NCI-H2196 (cell line): ENCODE measurements at regions not wholly inside any gene's neighbourhood (a gene's known extent, or its start where the extent isn't known, plus 50 kb on each side); places are given as distances from the start of the nearest gene placed in this dataset.
A peak's percentile ranks its signal among the peaks of the same experiment; 100 is the strongest.

Experiments
- DNase-seq: peaks from one replicate; lab custom pipeline; 2025; ENCODE audit not compliant: unreplicated experiment; lab: John Stamatoyannopoulos, UW

GRCh38 chr3:193780397-193780796 lies 187.4 kb downstream of the OPA1 start:
- no peak for DNase-seq

GRCh38 chr3:193780810-193781478 lies 187.9 kb downstream of the OPA1 start:
- DNase-seq = peak; percentile 95

GRCh38 chr3:193782276-193782647 lies 189.3 kb downstream of the OPA1 start:
- DNase-seq = no peak

- no peak for DNase-seq
Observed at GRCh38 chr3:193782747-193783146, 189.7 kb downstream of the OPA1 start.

- DNase-seq = no peak
Observed at GRCh38 chr3:193783166-193783896, 190.3 kb downstream of the OPA1 start.

GRCh38 chr3:193784822-193785221 lies 191.8 kb downstream of the OPA1 start:
- DNase-seq = no peak

- DNase-seq = no peak
Observed at GRCh38 chr3:193787496-193787870, 194.5 kb downstream of the OPA1 start.

- peak; percentile 85 for DNase-seq
Observed at GRCh38 chr3:193788189-193788991, 195.4 kb downstream of the OPA1 start.

GRCh38 chr3:193789455-193789854 lies 196.4 kb downstream of the OPA1 start:
- no peak for DNase-seq

GRCh38 chr3:193790086-193790990 lies 197.3 kb downstream of the OPA1 start:
- no peak for DNase-seq

GRCh38 chr3:193791041-193792032 lies 198.3 kb downstream of the OPA1 start:
- peak; percentile 64 for DNase-seq

- no peak for DNase-seq
Observed at GRCh38 chr3:193793123-193793522, 200.1 kb downstream of the OPA1 start.

GRCh38 chr3:193794002-193794881 lies 201.2 kb downstream of the OPA1 start:
- no peak for DNase-seq

GRCh38 chr3:193795062-193795690 lies 202.2 kb downstream of the OPA1 start:
- DNase-seq = no peak

GRCh38 chr3:193796089-193796488 lies 203.1 kb downstream of the OPA1 start:
- no peak for DNase-seq

GRCh38 chr3:193797566-193797965 lies 204.6 kb downstream of the OPA1 start:
- DNase-seq = no peak

GRCh38 chr3:193798051-193798450 lies 205.0 kb downstream of the OPA1 start:
- no peak for DNase-seq
